ENCODE measurements at regions not wholly inside any gene's neighbourhood (a gene's known extent, or its start where the extent isn't known, plus 50 kb on each side); places are given as distances from the start of the nearest gene placed in this dataset.

- no peak overlapping the region for H3K4me3 ChIP-seq (ENCODE audit: low read length in 3 of 3)
- no peak overlapping the region for H3K9ac ChIP-seq (ENCODE audit: low read length in 3 of 3)
- H3K36me3 ChIP-seq (ENCODE audit: control insufficient read depth in 2 of 3, insufficient read depth in 3 of 3, low read length in 3 of 3), result no peaks in the 10 kb centered on the region
- H3K9me3 ChIP-seq (ENCODE audit: control insufficient read depth in 2 of 3, insufficient read depth in 1 of 3, low read length in 3 of 3), result no peaks in the 10 kb centered on the region
- no peak for FAIRE-seq
- TF ChIP-seq CTCF (IDR thresholded peaks at IDR 0.05; ENCODE audit: borderline replicate concordance, extremely low read depth, insufficient read depth), result no peak
- no peak overlapping the region for H3K27ac ChIP-seq (ENCODE audit: low read depth in 2 of 2, low read length in 2 of 2)
- peaks cover 0 to 6% (median 0%) of the 10 kb centered on the region in 3 donors for H3K4me1 ChIP-seq (ENCODE audit: control insufficient read depth in 2 of 3, insufficient read depth in 2 of 3, low read depth in 1 of 3, low read length in 3 of 3)
- no peaks in the 10 kb centered on the region for H3K27me3 ChIP-seq (ENCODE audit: control insufficient read depth, insufficient read depth, low read length)
- intact Hi-C loops (cut with DNase I), result no loop called here
- peak in 1 of 5 donors; percentile 6 for DNase-seq
These were observed 154.4 kb downstream of the EFNB1 start for GRCh38 chrX:68983004-68983857.

GRCh38 chrX:68982476-68982875, 153.7 kb downstream of the EFNB1 start:
- no peak for FAIRE-seq

GRCh38 chrX:68980906-68981616, 152.2 kb downstream of the EFNB1 start:
- Histone ChIP-seq H3K4me1 (ENCODE audit: control insufficient read depth in 2 of 3, insufficient read depth in 2 of 3, low read depth in 1 of 3, low read length in 3 of 3) (peaks cover 0 to 6% (median 0%) of the 10 kb centered on the region in 3 donors), H3K9me3 (ENCODE audit: control insufficient read depth in 2 of 3, insufficient read depth in 1 of 3, low read length in 3 of 3) (no peaks in the 10 kb centered on the region), H3K36me3 (ENCODE audit: control insufficient read depth in 2 of 3, insufficient read depth in 3 of 3, low read length in 3 of 3) (no peaks in the 10 kb centered on the region), H3K27me3 (ENCODE audit: control insufficient read depth, insufficient read depth, low read length) (no peaks in the 10 kb centered on the region), H3K27ac (ENCODE audit: low read depth in 2 of 2, low read length in 2 of 2) (no peak overlapping the region), H3K4me3 (ENCODE audit: low read length in 3 of 3) (no peak overlapping the region), H3K9ac (ENCODE audit: low read length in 3 of 3) (no peak overlapping the region)
- DNase-seq (no peak), FAIRE-seq (no peak)
- no peak for TF ChIP-seq CTCF (IDR thresholded peaks at IDR 0.05; ENCODE audit: borderline replicate concordance, extremely low read depth, insufficient read depth)
- intact Hi-C loops (cut with DNase I), result no loop called here

More at GRCh38 chrX:68982476-68982875, 153.7 kb downstream of the EFNB1 start:
- H3K4me3 ChIP-seq (ENCODE audit: low read length in 3 of 3), result no peak overlapping the region
- no peak overlapping the region for H3K9ac ChIP-seq (ENCODE audit: low read length in 3 of 3)
- peaks cover 0 to 6% (median 0%) of the 10 kb centered on the region in 3 donors for H3K4me1 ChIP-seq (ENCODE audit: control insufficient read depth in 2 of 3, insufficient read depth in 2 of 3, low read depth in 1 of 3, low read length in 3 of 3)
- H3K27me3 ChIP-seq (ENCODE audit: control insufficient read depth, insufficient read depth, low read length), result no peaks in the 10 kb centered on the region
- no peak overlapping the region for H3K27ac ChIP-seq (ENCODE audit: low read depth in 2 of 2, low read length in 2 of 2)
- no peak for DNase-seq
- no peaks in the 10 kb centered on the region for H3K9me3 ChIP-seq (ENCODE audit: control insufficient read depth in 2 of 3, insufficient read depth in 1 of 3, low read length in 3 of 3)
- intact Hi-C loops (cut with DNase I), result no loop called here
- no peaks in the 10 kb centered on the region for H3K36me3 ChIP-seq (ENCODE audit: control insufficient read depth in 2 of 3, insufficient read depth in 3 of 3, low read length in 3 of 3)
- no peak for TF ChIP-seq CTCF (IDR thresholded peaks at IDR 0.05; ENCODE audit: borderline replicate concordance, extremely low read depth, insufficient read depth)
